ENCODE measurements at regions not wholly inside any gene's neighbourhood (a gene's known extent, or its start where the extent isn't known, plus 50 kb on each side); places are given as distances from the start of the nearest gene placed in this dataset.

DNA sequence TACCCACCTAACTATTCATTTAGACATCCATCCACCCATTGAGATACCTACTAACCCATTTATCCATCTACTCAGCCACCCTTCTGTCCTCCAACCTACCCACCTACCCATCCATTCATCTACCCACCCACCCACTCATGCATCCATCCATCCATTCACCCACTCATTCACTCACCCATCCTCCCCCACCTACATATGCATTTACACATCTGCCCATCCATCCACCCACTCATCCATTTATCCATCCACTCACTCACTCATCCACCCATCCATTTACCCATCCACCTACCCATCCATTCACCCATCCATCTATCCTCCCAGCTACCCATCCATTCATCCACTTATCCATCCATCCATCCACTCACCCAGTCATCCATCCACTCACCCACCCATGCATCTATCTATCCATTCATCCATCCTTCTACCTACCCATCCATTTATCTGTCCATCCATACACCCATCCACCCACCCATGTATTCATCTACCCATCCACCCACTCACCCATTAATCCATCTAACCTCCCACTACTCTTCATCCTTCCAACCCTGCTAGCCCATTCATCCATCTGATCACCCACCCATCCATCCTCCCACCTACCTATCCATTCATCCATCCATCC is 378.7 kb downstream of the CTTN start:
- Mint-ChIP-seq H3K4me1 (no peaks in the 10 kb centered on the region), H3K27ac (no peak overlapping the region), H3K9me3 (peaks cover 9% of the 10 kb centered on the region), H3K27me3 (ENCODE audit: low read depth) (peaks cover 9% of the 10 kb centered on the region), H3K36me3 (ENCODE audit: low read depth) (peaks cover 15% of the 10 kb centered on the region), H3K4me3 (no peak overlapping the region)
- TF ChIP-seq, protein P1, sequence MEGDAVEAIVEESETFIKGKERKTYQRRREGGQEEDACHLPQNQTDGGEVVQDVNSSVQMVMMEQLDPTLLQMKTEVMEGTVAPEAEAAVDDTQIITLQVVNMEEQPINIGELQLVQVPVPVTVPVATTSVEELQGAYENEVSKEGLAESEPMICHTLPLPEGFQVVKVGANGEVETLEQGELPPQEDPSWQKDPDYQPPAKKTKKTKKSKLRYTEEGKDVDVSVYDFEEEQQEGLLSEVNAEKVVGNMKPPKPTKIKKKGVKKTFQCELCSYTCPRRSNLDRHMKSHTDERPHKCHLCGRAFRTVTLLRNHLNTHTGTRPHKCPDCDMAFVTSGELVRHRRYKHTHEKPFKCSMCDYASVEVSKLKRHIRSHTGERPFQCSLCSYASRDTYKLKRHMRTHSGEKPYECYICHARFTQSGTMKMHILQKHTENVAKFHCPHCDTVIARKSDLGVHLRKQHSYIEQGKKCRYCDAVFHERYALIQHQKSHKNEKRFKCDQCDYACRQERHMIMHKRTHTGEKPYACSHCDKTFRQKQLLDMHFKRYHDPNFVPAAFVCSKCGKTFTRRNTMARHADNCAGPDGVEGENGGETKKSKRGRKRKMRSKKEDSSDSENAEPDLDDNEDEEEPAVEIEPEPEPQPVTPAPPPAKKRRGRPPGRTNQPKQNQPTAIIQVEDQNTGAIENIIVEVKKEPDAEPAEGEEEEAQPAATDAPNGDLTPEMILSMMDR (IDR thresholded peaks at IDR 0.05; ENCODE audit: unreplicated experiment in 3 of 3): no peak

DNA sequence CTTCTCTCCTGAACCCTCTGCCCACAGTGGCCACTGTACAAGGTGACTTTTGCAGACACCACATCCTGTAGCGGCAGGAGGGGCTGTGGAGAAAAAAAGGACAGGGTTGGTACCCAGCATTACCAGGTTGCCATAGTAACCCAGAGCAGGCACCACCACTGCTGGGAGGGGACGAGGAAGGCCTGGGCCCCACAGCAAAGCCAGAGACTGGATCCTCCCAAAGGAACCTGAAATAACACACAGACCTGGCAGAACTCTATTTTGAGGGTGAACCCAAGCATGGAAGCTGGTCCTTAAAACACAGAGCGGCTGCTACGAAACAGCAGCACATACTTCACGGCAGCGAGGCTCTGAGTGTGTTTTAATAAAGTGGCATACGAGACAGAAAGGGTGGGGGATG is 380.6 kb downstream of the CTTN start:
- peaks cover 13% of the 10 kb centered on the region for H3K4me1 Mint-ChIP-seq
- peaks cover 20% of the 10 kb centered on the region for H3K27me3 Mint-ChIP-seq (ENCODE audit: low read depth)
- TF ChIP-seq, protein P1 (IDR thresholded peaks at IDR 0.05; ENCODE audit: unreplicated experiment in 3 of 3): no peak
- peaks cover 2% of the 10 kb centered on the region for H3K9me3 Mint-ChIP-seq
- no peak overlapping the region for H3K27ac Mint-ChIP-seq
- peaks cover 7% of the 10 kb centered on the region for H3K36me3 Mint-ChIP-seq (ENCODE audit: low read depth)
- no peak overlapping the region for H3K4me3 Mint-ChIP-seq

GRCh38 chr11:70779433-70780245 is 381.3 kb downstream of the CTTN start:
- TF ChIP-seq, protein P1 (IDR thresholded peaks at IDR 0.05; ENCODE audit: unreplicated experiment in 3 of 3): no peak
- Mint-ChIP-seq H3K9me3 (no peaks in the 10 kb centered on the region), H3K36me3 (ENCODE audit: low read depth) (peaks cover 4% of the 10 kb centered on the region), H3K27me3 (ENCODE audit: low read depth) (peaks cover 20% of the 10 kb centered on the region), H3K4me1 (peaks cover 13% of the 10 kb centered on the region), H3K4me3 (no peak overlapping the region), H3K27ac (no peak overlapping the region)

DNA sequence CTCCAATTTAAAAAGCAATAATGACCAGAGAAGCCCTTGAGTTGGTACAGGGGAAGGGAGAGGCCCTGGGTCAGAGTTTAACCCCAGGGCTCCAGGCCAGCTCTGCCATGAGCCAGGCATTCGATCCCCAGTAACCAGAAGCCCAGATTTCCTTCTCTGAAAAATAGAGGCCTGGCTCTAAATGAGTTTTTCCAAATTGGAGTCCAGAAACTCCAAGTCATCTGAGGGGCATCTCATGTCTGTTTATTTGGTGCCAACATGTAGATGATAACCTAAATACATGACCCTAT is 381.9 kb downstream of the CTTN start:
- Mint-ChIP-seq H3K4me3 (no peak overlapping the region), H3K4me1 (peaks cover 13% of the 10 kb centered on the region), H3K27me3 (ENCODE audit: low read depth) (peaks cover 16% of the 10 kb centered on the region), H3K9me3 (no peaks in the 10 kb centered on the region), H3K27ac (no peak overlapping the region), H3K36me3 (ENCODE audit: low read depth) (peaks cover 4% of the 10 kb centered on the region)
- TF ChIP-seq, protein P1 (IDR thresholded peaks at IDR 0.05; ENCODE audit: unreplicated experiment in 3 of 3): no peak

GRCh38 chr11:70782401-70782913 is 384.1 kb downstream of the CTTN start:
- Mint-ChIP-seq H3K4me1 (peaks cover 13% of the 10 kb centered on the region), H3K4me3 (no peak overlapping the region), H3K27me3 (ENCODE audit: low read depth) (peaks cover 11% of the 10 kb centered on the region), H3K9me3 (no peaks in the 10 kb centered on the region), H3K27ac (no peak overlapping the region), H3K36me3 (ENCODE audit: low read depth) (no peaks in the 10 kb centered on the region)
- TF ChIP-seq, protein P1 (IDR thresholded peaks at IDR 0.05; ENCODE audit: unreplicated experiment in 3 of 3): no peak

Data from nephron (organoid).